Lower leg skin (tissue), 3 donors: ENCODE measurements at regions not wholly inside any gene's neighbourhood (a gene's known extent, or its start where the extent isn't known, plus 50 kb on each side); places are given as distances from the start of the nearest gene placed in this dataset.

Source experiments
- POLR2A ChIP-seq, 2 donors: fragments of 450-650 bp; IDR thresholded peaks; one replicate each; pipeline ENCODE4 v1.6.1; 2016 to 2017; ENCODE audit warnings: antibody characterized with exemption in 2 of 2, mild to moderate bottlenecking in 1 of 2, moderate library complexity in 1 of 2
- TF ChIP-seq, protein P1 (sequence below), 3 donors: fragments of 450-650 bp; IDR thresholded peaks; one replicate each; pipeline ENCODE4 v1.5.1; 2016; ENCODE audit warnings: antibody characterized with exemption in 3 of 3, mild to moderate bottlenecking in 3 of 3, moderate library complexity in 2 of 3

DNA sequence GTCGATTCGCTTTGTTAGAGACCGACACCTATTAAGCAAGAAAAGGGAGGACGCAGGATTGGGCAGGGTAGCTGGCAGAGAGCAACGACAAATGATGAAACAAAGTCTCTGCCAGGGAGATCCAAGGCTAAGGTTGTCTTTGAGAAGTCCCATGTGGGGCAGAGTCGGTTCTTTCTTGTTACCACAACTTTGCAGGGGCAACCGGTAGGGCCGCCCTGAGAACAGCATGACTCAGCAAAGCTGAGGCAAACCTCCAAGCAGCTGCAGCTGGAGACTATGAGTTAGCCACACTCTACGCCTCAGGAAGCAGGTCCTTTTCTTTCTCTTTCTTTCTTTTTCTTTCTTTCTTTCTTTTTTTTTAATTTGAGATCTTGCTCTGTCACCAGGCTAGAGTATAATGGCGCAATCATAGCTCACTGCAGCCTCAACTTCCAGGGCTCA lies 452.3 kb upstream of the ID2 start:
- TF ChIP-seq, protein P1, sequence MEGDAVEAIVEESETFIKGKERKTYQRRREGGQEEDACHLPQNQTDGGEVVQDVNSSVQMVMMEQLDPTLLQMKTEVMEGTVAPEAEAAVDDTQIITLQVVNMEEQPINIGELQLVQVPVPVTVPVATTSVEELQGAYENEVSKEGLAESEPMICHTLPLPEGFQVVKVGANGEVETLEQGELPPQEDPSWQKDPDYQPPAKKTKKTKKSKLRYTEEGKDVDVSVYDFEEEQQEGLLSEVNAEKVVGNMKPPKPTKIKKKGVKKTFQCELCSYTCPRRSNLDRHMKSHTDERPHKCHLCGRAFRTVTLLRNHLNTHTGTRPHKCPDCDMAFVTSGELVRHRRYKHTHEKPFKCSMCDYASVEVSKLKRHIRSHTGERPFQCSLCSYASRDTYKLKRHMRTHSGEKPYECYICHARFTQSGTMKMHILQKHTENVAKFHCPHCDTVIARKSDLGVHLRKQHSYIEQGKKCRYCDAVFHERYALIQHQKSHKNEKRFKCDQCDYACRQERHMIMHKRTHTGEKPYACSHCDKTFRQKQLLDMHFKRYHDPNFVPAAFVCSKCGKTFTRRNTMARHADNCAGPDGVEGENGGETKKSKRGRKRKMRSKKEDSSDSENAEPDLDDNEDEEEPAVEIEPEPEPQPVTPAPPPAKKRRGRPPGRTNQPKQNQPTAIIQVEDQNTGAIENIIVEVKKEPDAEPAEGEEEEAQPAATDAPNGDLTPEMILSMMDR (IDR thresholded peaks at IDR 0.05): no peak
- no peak for TF ChIP-seq POLR2A (IDR thresholded peaks at IDR 0.05)
